GM12878 (cell line): ENCODE measurements at regions not wholly inside any gene's neighbourhood (a gene's known extent, or its start where the extent isn't known, plus 50 kb on each side); places are given as distances from the start of the nearest gene placed in this dataset.

ENCODE experiments used
- ATAC-seq: fragments of 200-7000 bp; cut with Tn5 transposase; 3 replicates; pipeline ENCODE4 v1.9.1; 2020; ENCODE audit warnings: mild to moderate bottlenecking, moderate library complexity
- BruUV-seq: library from RNA; stranded (reverse); fragments of 400-500 nt; replicated peaks from 2 replicates; lab custom pipeline; 2021; lab: Mats Ljungman, UMichigan
- CTCF ChIA-PET: fragments of 300-600 bp; sonication (Branson Sonifier 250); formaldehyde crosslinking; extraction: SDS; loops from one replicate; lab custom pipeline; 2021; ENCODE audit warnings: inconsistent platforms; lab: Yijun Ruan, JAX
- POLR2A ChIA-PET: fragments of 350-600 bp; formaldehyde crosslinking; extraction: SDS; loops from one replicate; lab custom pipeline; 2021; ENCODE audit warnings: inconsistent platforms; lab: Charles Lee
- RAD21 ChIA-PET: fragments of 300-600 bp; sonication (Branson Sonifier 250); formaldehyde crosslinking; loops from one replicate; lab custom pipeline; 2023; ENCODE audit warnings: antibody characterized with exemption; ENCODE audit not compliant: unreplicated experiment; lab: Charles Lee
- SMC1A ChIA-PET: fragments of 300-600 bp; sonication (Branson Sonifier 250); formaldehyde crosslinking; loops from one replicate; lab custom pipeline; 2023; ENCODE audit not compliant: unreplicated experiment, uncharacterized antibody; lab: Charles Lee
- DNase-seq: peaks from one replicate; pipeline ENCODE4 v3.0.0-alpha.2; 2011; ENCODE audit warnings: low read depth, low spot score
- FAIRE-seq: peaks from 3 replicates; lab custom pipeline; 2011; peaks lifted over from hg19 to GRCh38; lab: Jason Lieb, UNC
- H2AFZ ChIP-seq: 2 replicates; pipeline ENCODE4 v1.6.0; 2011; ENCODE audit warnings: low read depth, low read length, control low read depth; ENCODE audit not compliant: control insufficient read depth
- H3K27ac ChIP-seq: 2 replicates; pipeline ENCODE4 v1.5.1; 2011; ENCODE audit warnings: control low read depth; ENCODE audit not compliant: control insufficient read depth, insufficient read depth
- H3K27me3 ChIP-seq, 2 experiments: replicated peaks in 1 of 2; 2 replicates each; pipeline versions ENCODE4 v1.6.0 to v1.6.1; 2011; ENCODE audit warnings: low read length in 1 of 2; ENCODE audit not compliant: control insufficient read depth in 2 of 2, insufficient read depth in 2 of 2
- H3K36me3 ChIP-seq, 2 experiments: 2 replicates each; pipeline ENCODE4 v1.5.1; 2011; ENCODE audit warnings: low read length in 1 of 2; ENCODE audit not compliant: control insufficient read depth in 2 of 2, insufficient read depth in 2 of 2
- H3K4me1 ChIP-seq: 2 replicates; pipeline ENCODE4 v1.6.1; 2011; ENCODE audit warnings: mild to moderate bottlenecking, low read length, moderate library complexity, mixed read lengths; ENCODE audit not compliant: control insufficient read depth, insufficient read depth
- H3K4me2 ChIP-seq: 2 replicates; pipeline ENCODE4 v1.6.0; 2011; ENCODE audit warnings: control low read depth; ENCODE audit not compliant: control insufficient read depth, insufficient read depth
- H3K4me3 ChIP-seq: fragments of 200-600 bp; sonication (generic); 2 replicates; pipeline ENCODE4 v1.5.1; 2016
- H3K79me2 ChIP-seq: 2 replicates; pipeline ENCODE4 v1.6.0; 2011; ENCODE audit warnings: low read length; ENCODE audit not compliant: control insufficient read depth, insufficient read depth
- H3K9ac ChIP-seq: 2 replicates; pipeline ENCODE4 v1.8.0; 2011; ENCODE audit warnings: low read length, control low read depth, mixed read lengths; ENCODE audit not compliant: control insufficient read depth, insufficient read depth
- H3K9me3 ChIP-seq: replicated peaks from 3 replicates; pipeline ENCODE4 v1.5.1; 2011; ENCODE audit warnings: mild to moderate bottlenecking, low read length; ENCODE audit not compliant: control insufficient read depth, insufficient read depth
- H4K20me1 ChIP-seq: 2 replicates; pipeline ENCODE4 v1.6.0; 2011; ENCODE audit not compliant: control insufficient read depth, insufficient read depth
- CREM ChIP-seq: IDR thresholded peaks from 2 replicates; pipeline ENCODE4 v1.6.1; 2014; ENCODE audit warnings: antibody characterized with exemption, low read depth
- POLR2AphosphoS2 ChIP-seq: IDR thresholded peaks from 2 replicates; pipeline ENCODE4 v1.6.1; 2011; ENCODE audit warnings: low read depth, mild to moderate bottlenecking, low read length, improper control_type of control experiment, moderate library complexity
- RFX5 ChIP-seq: IDR thresholded peaks from 2 replicates; pipeline ENCODE4 v1.6.1; 2011; ENCODE audit warnings: low read depth, low read length, improper control_type of control experiment
- RUNX3 ChIP-seq: IDR thresholded peaks from 2 replicates; pipeline ENCODE4 v1.6.1; 2012; ENCODE audit warnings: low read length, inconsistent platforms
- SIX5 ChIP-seq: IDR thresholded peaks from 2 replicates; pipeline ENCODE4 v1.6.1; 2011; ENCODE audit warnings: mild to moderate bottlenecking, low read depth, low read length, moderate library complexity; ENCODE audit not compliant: severe bottlenecking
- SUPT20H ChIP-seq: IDR thresholded peaks from 2 replicates; pipeline ENCODE4 v1.6.1; 2011; ENCODE audit warnings: low read depth, mild to moderate bottlenecking, low read length, moderate library complexity, borderline replicate concordance; ENCODE audit not compliant: control insufficient read depth
- WRNIP1 ChIP-seq: IDR thresholded peaks from 2 replicates; pipeline ENCODE4 v1.6.1; 2011; ENCODE audit warnings: low read depth, low read length, improper control_type of control experiment, borderline replicate concordance
- ZNF384 ChIP-seq: IDR thresholded peaks from 2 replicates; pipeline ENCODE4 v1.6.1; 2012; ENCODE audit warnings: low read depth, mild to moderate bottlenecking, low read length, improper control_type of control experiment, borderline replicate concordance
- WGBS: methylation state at CpG from one replicate; pipeline ENCODE4 v1.1.6; 2016; ENCODE audit warnings: low lambda C conversion rate; ENCODE audit not compliant: insufficient replicate concordance, insufficient coverage; ENCODE audit errors: missing lambda C conversion rate; 5-methylcytosine and 5-hydroxymethylcytosine counted together
- in situ Hi-C: fragments of 300-500 bp; cut with MboI; formaldehyde crosslinking; loops from 9 replicates; pipeline ENCODE4 v1.14.3; 2018; ENCODE audit warnings: mixed read lengths
- intact Hi-C: fragments of 100-400 bp; cut with micrococcal nuclease; formaldehyde crosslinking; loops from one replicate; pipeline ENCODE4 v1.14.2; 2022; ENCODE audit not compliant: unreplicated experiment
- TF ChIP-seq, protein P1 (sequence below): fragments of 450-650 bp; IDR thresholded peaks from 2 replicates; pipeline ENCODE4 v1.6.1; 2017; ENCODE audit warnings: low read depth, mild to moderate bottlenecking, moderate library complexity
- TF ChIP-seq, protein P2 (sequence below): fragments of 150-350 bp; IDR thresholded peaks from 2 replicates; pipeline ENCODE4 v1.6.1; 2016; ENCODE audit warnings: low read depth, low read length
- TF ChIP-seq, protein P3 (sequence below), 3 experiments: IDR thresholded peaks in 2 of 3; conservative IDR thresholded peaks in 1 of 3; 2 replicates each; pipeline ENCODE4 v1.5.1; 2011; ENCODE audit warnings: low read depth in 3 of 3, low read length in 3 of 3, mild to moderate bottlenecking in 3 of 3, control low read depth in 2 of 3, moderate library complexity in 2 of 3, inconsistent platforms in 1 of 3, mixed read lengths in 1 of 3; ENCODE audit not compliant: control insufficient read depth in 2 of 3, insufficient read depth in 1 of 3; ENCODE audit errors: extremely low read depth in 1 of 3
- TF ChIP-seq, protein P4 (sequence below): fragments of 450-650 bp; formaldehyde crosslinking; IDR thresholded peaks from 2 replicates; pipeline ENCODE4 v1.4.0; 2020; ENCODE audit warnings: mild to moderate bottlenecking, moderate library complexity

DNA sequence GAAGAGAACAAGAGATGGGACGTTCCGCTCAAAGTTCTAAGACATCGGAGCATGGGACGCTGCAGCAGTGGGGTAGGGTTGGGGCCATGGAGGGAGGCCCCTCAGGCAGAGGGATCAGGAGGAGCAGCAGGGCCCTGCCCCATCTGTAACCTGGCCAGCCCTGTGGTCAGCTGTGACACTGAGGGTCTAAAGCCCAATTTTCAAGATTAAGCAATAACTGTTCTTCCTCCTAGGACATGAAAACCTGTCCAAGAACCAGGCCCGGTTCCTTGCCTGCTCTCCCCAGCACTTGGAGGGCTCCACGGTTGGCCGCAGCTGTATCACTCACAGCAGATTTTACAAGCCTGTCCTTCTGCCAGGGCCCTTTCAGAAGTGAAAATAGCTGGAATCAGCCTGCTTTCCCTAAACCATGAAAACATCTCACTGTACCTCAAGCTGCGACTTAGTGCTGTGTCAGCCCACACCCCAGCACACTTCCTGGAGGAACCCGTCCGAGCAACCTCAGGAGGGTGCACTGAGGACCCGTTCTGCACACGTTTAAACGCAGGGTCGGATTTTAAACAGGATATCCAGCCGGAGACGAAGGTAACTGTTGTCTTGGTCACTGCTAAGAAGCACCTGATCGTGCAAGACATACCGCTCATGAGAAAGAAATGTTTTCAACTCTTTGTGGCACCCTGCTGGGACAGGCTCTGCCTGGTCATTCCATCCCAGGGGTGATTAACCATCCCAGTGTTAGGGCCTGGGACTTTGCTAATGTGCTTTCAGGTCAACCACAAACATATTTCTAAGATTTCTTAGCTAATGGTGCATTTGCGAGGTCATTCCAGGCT lies 201.9 kb upstream of the DIO3 start:
- H3K79me2 ChIP-seq = no peaks in the 10 kb centered on the region
- peaks cover 0 to 1% of the 10 kb centered on the region in 2 experiments; a peak in 2 of 4 replicates for H3K27me3 ChIP-seq
- H3K36me3 ChIP-seq = no peaks in the 10 kb centered on the region
- no peak overlapping the region for H3K4me3 ChIP-seq
- ATAC-seq = no peak
- H4K20me1 ChIP-seq = no peaks in the 10 kb centered on the region
- no peak for FAIRE-seq
- intact Hi-C loops = no loop called here
- H2AFZ ChIP-seq = no peak overlapping the region
- no peaks in the 10 kb centered on the region; the same call in 2 of the 3 replicates for H3K9me3 ChIP-seq
- 17% methylated on average over 19 of the region's 19 CpGs for WGBS
- no peak overlapping the region for H3K27ac ChIP-seq
- DNase-seq = no peak
- H3K9ac ChIP-seq = no peak overlapping the region
- ChIA-PET SMC1A (no interaction called here), CTCF (no interaction called here), RAD21 (no interaction called here), POLR2A (no interaction called here)
- no peaks in the 10 kb centered on the region for H3K4me1 ChIP-seq
- H3K4me2 ChIP-seq = no peak overlapping the region
- in situ Hi-C loops = no loop called here
- no TSS peak for BruUV-seq
- TF ChIP-seq, protein P1, sequence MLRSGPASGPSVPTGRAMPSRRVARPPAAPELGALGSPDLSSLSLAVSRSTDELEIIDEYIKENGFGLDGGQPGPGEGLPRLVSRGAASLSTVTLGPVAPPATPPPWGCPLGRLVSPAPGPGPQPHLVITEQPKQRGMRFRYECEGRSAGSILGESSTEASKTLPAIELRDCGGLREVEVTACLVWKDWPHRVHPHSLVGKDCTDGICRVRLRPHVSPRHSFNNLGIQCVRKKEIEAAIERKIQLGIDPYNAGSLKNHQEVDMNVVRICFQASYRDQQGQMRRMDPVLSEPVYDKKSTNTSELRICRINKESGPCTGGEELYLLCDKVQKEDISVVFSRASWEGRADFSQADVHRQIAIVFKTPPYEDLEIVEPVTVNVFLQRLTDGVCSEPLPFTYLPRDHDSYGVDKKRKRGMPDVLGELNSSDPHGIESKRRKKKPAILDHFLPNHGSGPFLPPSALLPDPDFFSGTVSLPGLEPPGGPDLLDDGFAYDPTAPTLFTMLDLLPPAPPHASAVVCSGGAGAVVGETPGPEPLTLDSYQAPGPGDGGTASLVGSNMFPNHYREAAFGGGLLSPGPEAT = no peak
- TF ChIP-seq RUNX3 (no peak), WRNIP1 (no peak), CREM (no peak), SIX5 (no peak), RFX5 (no peak), POLR2AphosphoS2 (no peak), SUPT20H (no peak), ZNF384 (no peak)
- TF ChIP-seq, protein P2, sequence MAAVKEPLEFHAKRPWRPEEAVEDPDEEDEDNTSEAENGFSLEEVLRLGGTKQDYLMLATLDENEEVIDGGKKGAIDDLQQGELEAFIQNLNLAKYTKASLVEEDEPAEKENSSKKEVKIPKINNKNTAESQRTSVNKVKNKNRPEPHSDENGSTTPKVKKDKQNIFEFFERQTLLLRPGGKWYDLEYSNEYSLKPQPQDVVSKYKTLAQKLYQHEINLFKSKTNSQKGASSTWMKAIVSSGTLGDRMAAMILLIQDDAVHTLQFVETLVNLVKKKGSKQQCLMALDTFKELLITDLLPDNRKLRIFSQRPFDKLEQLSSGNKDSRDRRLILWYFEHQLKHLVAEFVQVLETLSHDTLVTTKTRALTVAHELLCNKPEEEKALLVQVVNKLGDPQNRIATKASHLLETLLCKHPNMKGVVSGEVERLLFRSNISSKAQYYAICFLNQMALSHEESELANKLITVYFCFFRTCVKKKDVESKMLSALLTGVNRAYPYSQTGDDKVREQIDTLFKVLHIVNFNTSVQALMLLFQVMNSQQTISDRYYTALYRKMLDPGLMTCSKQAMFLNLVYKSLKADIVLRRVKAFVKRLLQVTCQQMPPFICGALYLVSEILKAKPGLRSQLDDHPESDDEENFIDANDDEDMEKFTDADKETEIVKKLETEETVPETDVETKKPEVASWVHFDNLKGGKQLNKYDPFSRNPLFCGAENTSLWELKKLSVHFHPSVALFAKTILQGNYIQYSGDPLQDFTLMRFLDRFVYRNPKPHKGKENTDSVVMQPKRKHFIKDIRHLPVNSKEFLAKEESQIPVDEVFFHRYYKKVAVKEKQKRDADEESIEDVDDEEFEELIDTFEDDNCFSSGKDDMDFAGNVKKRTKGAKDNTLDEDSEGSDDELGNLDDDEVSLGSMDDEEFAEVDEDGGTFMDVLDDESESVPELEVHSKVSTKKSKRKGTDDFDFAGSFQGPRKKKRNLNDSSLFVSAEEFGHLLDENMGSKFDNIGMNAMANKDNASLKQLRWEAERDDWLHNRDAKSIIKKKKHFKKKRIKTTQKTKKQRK = no peak
- TF ChIP-seq, protein P3, sequence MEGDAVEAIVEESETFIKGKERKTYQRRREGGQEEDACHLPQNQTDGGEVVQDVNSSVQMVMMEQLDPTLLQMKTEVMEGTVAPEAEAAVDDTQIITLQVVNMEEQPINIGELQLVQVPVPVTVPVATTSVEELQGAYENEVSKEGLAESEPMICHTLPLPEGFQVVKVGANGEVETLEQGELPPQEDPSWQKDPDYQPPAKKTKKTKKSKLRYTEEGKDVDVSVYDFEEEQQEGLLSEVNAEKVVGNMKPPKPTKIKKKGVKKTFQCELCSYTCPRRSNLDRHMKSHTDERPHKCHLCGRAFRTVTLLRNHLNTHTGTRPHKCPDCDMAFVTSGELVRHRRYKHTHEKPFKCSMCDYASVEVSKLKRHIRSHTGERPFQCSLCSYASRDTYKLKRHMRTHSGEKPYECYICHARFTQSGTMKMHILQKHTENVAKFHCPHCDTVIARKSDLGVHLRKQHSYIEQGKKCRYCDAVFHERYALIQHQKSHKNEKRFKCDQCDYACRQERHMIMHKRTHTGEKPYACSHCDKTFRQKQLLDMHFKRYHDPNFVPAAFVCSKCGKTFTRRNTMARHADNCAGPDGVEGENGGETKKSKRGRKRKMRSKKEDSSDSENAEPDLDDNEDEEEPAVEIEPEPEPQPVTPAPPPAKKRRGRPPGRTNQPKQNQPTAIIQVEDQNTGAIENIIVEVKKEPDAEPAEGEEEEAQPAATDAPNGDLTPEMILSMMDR (IDR thresholded peaks at IDR 0.05 in 2 of 3, conservative IDR thresholded peaks at IDR 0.05 in 1 of 3; ENCODE audit: control insufficient read depth in 2 of 3, extremely low read depth in 1 of 3, insufficient read depth in 1 of 3, low read depth in 3 of 3, low read length in 3 of 3) = no peak
- TF ChIP-seq, protein P4, sequence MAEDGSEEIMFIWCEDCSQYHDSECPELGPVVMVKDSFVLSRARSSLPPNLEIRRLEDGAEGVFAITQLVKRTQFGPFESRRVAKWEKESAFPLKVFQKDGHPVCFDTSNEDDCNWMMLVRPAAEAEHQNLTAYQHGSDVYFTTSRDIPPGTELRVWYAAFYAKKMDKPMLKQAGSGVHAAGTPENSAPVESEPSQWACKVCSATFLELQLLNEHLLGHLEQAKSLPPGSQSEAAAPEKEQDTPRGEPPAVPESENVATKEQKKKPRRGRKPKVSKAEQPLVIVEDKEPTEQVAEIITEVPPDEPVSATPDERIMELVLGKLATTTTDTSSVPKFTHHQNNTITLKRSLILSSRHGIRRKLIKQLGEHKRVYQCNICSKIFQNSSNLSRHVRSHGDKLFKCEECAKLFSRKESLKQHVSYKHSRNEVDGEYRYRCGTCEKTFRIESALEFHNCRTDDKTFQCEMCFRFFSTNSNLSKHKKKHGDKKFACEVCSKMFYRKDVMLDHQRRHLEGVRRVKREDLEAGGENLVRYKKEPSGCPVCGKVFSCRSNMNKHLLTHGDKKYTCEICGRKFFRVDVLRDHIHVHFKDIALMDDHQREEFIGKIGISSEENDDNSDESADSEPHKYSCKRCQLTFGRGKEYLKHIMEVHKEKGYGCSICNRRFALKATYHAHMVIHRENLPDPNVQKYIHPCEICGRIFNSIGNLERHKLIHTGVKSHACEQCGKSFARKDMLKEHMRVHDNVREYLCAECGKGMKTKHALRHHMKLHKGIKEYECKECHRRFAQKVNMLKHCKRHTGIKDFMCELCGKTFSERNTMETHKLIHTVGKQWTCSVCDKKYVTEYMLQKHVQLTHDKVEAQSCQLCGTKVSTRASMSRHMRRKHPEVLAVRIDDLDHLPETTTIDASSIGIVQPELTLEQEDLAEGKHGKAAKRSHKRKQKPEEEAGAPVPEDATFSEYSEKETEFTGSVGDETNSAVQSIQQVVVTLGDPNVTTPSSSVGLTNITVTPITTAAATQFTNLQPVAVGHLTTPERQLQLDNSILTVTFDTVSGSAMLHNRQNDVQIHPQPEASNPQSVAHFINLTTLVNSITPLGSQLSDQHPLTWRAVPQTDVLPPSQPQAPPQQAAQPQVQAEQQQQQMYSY (CRISPR knock-in tag) = no peak
